HG02588 (cell line): ENCODE measurements at regions not wholly inside any gene's neighbourhood (a gene's known extent, or its start where the extent isn't known, plus 50 kb on each side); places are given as distances from the start of the nearest gene placed in this dataset.

Experiments used
- ATAC-seq: cut with Tn5 transposase; IDR thresholded peaks from one replicate; pipeline ENCODE4 v1.9.1; 2021; ENCODE audit warnings: mild to moderate bottlenecking, moderate library complexity; ENCODE audit not compliant: unreplicated experiment

DNA sequence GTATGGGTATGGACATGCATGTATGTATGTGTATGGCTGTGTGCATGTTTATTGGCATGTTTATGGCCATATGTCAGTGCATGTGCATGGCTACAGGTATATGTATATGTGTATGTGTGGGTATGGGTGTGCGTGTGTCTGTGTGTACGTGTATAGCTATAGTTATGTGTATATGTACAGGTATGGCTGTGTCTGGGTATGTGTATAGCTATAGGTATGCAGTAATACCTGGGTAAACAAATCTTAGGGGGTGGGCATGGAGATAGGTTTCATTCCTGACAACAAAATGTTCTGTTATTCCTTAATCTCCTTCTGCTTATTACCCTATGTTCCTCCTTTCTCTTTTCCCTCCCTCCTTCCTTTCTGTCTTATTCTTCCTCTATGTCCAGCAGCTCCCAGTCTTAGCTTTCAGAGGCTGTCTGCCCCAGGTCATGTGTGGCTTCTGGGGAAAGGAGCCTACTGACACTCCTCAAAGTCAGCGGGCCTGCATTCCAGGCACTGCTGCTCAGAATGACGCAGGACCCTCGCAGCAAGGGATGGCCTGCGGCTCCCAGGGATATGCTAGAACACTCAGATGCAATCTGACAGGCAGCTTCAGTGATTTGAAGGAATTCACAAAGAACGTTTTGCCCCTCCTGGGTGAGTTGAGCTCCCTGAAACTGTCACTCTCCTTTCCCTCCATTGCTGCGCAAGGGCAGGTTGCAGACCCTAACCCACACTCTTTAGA is 139.3 kb upstream of the PHACTR1 start:
- no peak for ATAC-seq

GRCh38 chr6:12578097-12578496 is 138.5 kb upstream of the PHACTR1 start:
- ATAC-seq = no peak

DNA sequence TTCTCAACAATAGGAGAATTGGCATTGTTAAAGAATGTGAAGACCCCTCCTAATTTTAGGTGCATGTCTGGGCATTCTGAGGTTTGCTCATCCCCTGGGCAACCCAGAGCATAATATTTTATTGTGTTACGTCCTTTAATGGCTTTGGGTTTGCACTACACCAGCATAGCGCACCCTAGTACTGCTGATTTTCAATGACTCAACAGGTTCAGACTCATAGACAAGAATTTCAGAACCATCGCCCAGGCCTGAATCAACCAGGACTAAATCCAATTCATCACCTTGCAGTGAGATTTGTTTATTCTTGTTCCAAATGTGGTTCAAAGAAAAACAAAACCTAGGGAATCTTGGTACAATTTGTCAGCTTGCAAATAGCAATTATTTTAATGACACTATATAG is 137.8 kb upstream of the PHACTR1 start:
- ATAC-seq = no peak

DNA sequence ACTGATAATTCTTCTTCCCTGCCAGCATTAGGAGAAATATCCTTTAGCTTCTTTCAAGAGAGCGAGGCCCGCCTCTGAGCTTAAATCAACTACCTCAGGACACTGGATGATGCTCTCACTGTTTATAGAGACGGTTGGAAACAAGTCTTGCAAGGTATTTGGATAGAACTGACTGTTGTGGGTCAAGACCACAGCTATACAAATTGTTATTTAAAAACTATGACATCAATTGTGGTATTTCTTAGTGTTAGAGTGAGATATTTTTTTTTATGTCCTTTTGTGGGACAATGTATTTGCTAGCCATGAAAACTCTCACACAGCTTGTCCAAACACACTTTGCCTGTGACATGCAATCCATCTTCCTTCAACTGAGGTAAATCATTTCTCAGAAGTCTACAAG is 136.3 kb upstream of the PHACTR1 start:
- ATAC-seq = no peak

GRCh38 chr6:12582421-12583110 is 134.0 kb upstream of the PHACTR1 start:
- ATAC-seq = no peak

- no peak for ATAC-seq
These were observed 131.7 kb upstream of the PHACTR1 start for GRCh38 chr6:12584631-12585405.

GRCh38 chr6:12585497-12585958 is 131.0 kb upstream of the PHACTR1 start:
- no peak for ATAC-seq

DNA sequence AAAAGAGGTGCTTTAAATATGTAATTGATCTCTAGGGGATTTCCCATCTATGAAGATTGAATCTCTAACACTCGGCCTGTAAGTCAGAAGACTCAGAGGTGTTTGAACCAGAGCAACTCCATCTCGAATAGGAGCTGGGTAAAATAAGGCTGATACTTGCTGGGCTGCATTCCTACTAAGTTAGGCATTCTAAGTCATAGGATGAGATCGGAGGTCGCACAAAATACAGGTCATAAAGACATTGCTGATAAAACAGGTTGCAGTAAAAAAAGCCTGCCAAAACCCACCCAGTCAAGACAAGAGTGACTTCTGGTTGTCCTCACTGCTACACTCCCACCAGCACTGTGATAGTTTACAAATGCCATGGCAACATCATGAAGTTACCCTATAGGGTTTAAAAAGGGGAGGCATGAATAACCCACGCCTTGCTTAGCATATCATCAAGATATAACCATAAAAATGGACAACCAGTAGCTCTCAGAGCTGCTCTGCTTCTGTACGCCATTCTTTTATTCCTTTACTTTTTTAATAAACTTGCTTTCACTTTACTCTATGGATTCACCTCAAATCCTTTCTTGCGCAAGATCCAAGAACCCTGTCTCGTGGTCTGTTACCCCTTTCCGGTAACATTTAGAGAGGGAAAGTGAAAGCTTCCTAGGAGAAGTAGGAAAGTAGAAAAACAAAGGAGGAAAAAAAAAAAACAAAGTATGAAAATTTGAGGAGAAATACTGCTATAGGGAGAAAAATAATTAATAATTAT is 129.7 kb upstream of the PHACTR1 start:
- no peak for ATAC-seq

DNA sequence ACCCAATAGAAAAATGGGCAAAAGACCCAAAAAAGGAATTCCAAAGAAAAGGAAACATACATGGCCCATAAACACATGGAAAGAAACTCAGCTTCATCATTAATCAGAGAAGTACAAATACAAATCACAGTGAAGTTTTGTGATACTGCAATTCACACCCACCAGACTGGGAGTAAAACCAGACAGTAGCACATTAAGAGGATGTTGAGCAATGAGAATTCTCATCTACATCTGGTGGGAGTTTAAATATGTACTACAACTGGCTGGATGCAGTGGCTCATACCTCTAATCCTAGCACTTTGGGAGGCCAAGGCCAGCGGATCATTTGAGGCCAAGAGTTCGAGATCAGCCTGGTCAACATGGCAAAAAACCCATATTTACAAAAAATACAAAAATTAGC is 125.7 kb upstream of the PHACTR1 start:
- no peak for ATAC-seq

DNA sequence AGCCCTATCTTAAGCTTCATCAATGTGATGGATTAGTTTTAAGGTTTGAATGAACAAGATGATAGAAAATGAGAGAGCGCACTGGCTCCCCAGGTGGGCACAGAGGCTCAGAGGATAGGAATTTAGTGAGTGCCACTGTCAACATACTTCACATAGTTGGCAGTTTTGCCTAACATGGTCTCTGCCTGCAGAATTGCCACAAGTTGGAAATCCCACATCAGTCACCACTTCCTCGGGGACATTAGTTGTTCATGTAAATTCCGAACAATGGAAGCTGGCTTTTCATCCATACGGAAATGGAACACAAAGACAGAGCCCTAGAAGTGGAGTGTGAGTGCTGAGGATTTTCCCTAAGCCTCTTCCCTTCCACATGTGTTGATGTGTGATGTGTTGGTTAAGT is 123.9 kb upstream of the PHACTR1 start:
- no peak for ATAC-seq

DNA sequence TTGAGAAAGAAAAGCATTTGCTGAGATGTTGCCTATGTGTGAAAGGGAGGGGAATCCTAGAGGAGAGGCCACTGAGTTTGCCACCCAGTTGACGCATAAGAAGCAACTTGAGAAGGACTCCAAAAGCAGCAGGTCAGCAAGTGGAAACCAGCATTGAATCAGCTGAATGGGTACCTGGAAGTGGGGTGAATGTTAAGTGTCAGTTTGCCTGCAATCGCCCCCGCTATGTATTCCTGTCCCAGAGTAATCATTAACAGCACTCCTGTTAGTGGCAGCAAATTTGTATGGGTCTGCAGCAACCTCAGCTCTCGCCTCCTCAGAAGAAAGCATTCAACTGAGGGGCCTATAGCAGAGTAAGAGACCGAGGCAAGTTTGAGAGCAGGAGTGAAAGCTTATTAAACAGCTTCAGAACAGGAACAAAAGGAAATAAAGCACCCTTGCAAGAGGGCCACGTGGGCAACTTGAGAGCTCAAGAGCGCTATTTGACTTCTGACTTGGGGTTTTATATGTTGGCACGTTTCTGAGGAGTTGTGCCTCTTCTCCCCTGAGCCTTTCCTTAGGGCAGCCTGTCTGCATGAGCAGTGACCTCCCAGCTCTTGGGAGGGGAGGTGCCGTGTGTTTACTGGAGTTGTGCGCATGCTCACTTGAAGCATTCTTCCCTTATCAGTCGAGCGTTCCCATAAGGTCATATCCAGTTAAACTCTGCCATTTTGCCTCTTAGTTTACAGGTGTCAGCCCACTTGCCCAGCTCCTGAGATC is 122.6 kb upstream of the PHACTR1 start:
- ATAC-seq = no peak

- ATAC-seq = no peak
These were observed 122.1 kb upstream of the PHACTR1 start for GRCh38 chr6:12594530-12594893.

GRCh38 chr6:12595161-12595811 is 121.3 kb upstream of the PHACTR1 start:
- peak; percentile 69 for ATAC-seq

- ATAC-seq = no peak
These were observed 119.8 kb upstream of the PHACTR1 start for GRCh38 chr6:12596731-12597130.

DNA sequence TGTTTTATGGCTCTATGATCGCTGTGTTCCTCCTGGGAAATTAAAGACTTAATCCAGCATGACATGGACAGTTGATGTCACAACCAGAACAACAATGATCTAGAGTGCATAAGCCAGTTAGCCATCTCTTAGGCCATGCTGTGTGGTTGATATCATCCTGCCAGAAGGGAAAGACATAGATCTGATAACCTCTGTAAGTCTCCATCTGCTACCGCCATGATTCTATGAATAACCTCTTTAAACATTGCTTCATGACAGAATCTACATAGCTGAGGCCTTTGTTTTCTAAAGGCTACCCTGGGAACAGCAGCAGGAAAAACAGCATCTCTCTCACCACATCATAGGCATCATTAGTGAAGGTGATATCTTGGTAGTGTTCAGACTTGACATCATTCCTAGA is 117.6 kb upstream of the PHACTR1 start:
- ATAC-seq = no peak

DNA sequence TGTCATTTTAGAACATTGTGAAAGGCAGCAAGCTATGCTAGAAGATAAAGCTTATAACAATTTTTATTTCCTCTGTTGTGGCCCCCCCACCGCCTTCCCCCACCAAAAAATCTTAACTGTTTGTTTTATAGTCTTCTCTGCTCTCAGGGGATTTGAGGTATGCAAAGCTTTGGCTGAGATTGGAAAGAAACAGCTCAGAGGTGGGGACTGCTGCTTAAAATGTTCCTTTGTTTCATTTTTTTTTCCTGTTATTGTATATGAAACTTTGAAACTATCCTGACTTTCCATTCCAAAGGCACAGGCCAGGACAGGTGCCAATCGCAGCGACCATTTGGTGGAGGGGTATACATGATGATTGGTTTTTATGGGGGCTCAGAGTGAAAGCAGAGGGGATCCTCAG is 114.7 kb upstream of the PHACTR1 start:
- ATAC-seq = no peak

- no peak for ATAC-seq
These were observed 114.2 kb upstream of the PHACTR1 start for GRCh38 chr6:12602342-12602741.

GRCh38 chr6:12602951-12603672 is 113.5 kb upstream of the PHACTR1 start:
- no peak for ATAC-seq

GRCh38 chr6:12603673-12604049 is 112.9 kb upstream of the PHACTR1 start:
- ATAC-seq = no peak
